ENCODE measurements at regions not wholly inside any gene's neighbourhood (a gene's known extent, or its start where the extent isn't known, plus 50 kb on each side); places are given as distances from the start of the nearest gene placed in this dataset.

DNA sequence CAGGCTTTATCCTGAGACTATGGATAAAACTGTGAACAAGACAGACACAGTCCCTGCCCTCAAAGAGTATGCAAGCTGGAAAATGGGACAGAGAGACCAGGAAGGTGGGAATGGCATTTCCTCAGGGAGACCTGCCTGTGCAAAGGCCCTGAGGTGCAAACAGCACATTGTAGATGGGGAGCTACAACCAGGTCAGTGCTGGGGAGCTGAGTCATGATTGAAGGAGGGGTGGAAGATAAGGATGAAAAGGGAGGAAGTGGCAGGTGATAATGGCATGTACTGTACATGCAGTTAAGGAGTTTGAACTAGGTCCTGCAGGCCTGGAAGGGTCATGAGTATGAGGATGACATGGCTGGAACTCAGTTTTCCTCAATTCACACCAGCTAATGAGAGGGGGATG lies 75.5 kb upstream of the BOD1 start:
- no peak for DNase-seq

GRCh38 chr5:173693670-173694069 lies 77.2 kb upstream of the BOD1 start:
- DNase-seq, result no peak

- no peak for DNase-seq
Measured at GRCh38 chr5:173696216-173696615, 79.8 kb upstream of the BOD1 start.

GRCh38 chr5:173697931-173698579 lies 81.6 kb upstream of the BOD1 start:
- DNase-seq, result no peak

DNA sequence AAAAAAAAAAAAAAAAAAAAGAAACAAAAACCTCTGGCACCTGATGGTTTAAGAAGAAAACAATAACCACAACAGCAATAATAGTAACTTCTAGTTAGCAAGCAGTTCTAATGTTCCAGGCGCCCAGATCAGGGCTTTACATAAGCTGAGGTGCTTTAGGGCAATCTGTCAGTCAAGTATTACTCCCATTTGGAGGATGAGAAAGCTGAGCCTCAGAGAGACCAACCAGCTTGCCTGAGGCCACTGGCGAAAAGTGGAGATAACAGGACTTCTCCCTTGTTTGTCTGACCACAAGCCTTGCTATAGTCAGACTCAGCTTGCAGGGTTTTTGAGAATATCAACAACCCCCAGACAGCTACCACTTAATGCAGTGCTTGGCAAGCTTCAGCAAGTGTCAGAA lies 83.5 kb upstream of the BOD1 start:
- DNase-seq, result no peak

DNA sequence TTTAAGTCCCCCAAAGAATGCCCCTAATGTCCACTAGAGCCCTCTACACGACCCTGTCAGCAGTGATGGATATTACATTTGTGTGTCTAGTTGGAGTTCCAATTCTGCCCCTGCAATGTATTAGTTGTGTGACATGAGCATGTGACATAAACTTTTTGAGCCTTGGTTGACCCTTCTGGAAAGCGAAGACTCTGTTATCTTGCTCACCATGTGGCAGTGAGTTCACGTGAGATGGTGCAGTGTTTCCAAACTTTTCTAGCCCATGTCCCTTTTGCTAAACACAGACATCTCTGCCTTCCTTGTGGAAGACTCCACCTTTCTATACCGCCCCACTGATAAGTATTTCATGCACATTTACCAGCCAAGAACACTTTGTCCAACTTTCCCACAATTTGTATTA lies 87.0 kb upstream of the BOD1 start:
- no peak for DNase-seq

GRCh38 chr5:173704615-173705511 lies 88.4 kb upstream of the BOD1 start:
- DNase-seq, result no peak

DNA sequence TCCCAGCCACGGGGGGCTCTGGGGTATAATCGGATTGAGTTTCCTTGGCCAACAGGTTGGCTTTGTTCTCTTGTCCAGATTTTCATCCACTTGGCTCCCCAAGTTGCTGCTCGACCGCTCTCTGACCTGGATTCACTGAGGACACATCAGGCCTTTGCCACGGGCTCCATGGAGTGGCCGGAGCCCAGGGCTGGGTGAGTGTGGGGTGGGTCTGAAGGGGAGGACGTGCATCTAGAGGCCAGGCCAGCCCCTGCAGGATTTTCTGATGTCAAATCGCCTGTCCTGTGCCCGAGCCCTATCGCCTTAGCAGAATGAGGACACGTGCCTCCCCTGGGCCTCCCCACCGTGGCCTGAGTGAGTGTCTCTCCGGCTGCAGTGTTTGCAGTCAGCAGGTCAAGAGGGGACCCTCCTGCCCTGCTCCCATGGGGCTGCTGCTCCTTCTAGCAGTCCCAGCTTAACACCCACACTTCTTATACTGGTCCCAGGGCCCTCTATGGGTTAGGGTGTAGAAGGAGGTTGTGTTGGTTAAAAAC lies 89.1 kb upstream of the BOD1 start:
- no peak for DNase-seq

- no peak for DNase-seq
Measured at GRCh38 chr5:173706700-173707099, 90.2 kb upstream of the BOD1 start.

DNA sequence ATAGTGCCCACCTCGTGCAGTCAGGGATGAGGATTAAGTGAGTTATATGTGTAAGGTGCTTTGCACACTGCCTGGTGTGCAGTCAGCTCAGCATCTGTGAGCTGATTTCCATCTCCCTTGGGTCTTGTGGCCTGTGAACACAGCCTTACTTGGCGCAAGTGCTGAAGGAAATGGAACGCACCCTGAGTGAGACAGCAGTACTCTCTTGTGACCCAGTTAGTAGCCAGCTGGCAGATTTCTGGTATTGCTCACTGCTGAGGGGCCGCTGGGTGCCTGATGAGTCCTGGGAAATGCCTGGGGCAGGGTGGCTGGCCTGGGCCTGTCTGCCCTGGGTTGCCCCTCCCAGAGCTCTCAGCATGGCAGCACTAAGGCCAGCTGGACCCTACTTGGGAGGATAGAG lies 90.9 kb upstream of the BOD1 start:
- DNase-seq, result no peak

DNA sequence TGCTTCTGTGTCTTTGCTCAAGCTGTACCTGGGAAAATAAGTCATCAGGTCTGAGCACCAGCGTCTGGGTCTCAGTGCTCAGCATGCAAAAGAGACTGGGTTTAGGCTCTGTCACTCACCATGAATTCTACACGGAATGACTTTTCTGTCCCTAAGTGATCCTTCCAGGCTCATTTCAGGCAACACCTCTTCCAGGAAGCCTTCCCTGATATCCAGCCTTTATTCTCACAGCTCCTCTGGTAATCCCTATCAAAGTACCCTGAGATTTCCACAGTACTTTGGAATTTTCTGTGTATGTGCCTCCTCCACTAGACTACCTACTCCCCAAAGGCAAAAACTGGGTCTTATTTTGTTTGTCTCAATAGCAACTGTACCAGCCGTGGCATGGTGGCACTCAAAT lies 92.7 kb upstream of the BOD1 start:
- DNase-seq, result no peak

- no peak for DNase-seq
Measured at GRCh38 chr5:173709761-173710160, 93.3 kb upstream of the BOD1 start.

GRCh38 chr5:173710528-173710927 lies 94.1 kb upstream of the BOD1 start:
- no peak for DNase-seq

- DNase-seq, result no peak
Measured at GRCh38 chr5:173711466-173711865, 95.0 kb upstream of the BOD1 start.

- DNase-seq, result no peak
Measured at GRCh38 chr5:173712609-173713175, 96.2 kb upstream of the BOD1 start.

DNA sequence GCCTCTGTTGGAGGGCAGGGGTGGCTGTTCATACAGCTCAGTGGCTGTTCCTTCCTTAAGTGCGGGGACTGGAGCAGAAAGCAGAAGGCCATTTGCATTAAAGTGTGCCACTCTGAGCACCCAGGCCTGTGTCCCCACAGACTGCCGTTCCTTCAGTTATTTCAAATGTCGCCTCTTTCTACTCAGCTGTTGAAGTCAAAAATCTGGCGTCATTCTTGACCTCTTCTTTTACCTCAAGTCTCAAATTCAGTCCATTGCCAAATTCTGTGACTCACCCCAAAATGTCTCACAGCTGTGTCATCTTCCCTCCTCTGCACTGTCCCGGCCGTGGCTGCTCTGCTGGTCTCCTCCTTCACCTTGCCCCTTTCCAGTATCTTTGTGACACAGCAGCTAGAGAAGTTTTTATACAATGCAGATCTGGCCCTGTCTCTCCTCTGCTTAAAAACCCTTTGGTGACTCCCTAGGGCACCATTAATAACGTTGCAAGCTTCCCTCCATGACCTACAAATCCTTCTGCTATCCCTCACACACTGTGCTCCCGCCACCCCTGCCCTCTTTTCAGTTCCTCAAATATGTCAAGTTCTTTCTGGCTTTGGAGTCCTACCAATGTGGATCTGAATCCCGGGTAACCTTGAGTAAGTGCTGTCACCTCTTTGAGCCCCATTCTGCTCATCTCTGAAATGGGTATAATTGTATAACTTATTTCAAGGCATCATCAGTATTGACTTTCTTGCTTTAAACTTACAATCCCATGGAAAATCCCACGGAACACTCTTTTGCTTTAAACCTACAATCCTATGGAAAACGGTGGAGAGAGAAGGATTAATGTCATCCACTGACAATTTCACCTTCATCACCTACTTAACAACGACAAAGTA lies 98.3 kb upstream of the BOD1 start:
- DNase-seq, result peak; percentile 98

- DNase-seq, result no peak
Measured at GRCh38 chr5:173715607-173716006, 99.2 kb upstream of the BOD1 start.

- no peak for DNase-seq
Measured at GRCh38 chr5:173716058-173716682, 99.7 kb upstream of the BOD1 start.

DNA sequence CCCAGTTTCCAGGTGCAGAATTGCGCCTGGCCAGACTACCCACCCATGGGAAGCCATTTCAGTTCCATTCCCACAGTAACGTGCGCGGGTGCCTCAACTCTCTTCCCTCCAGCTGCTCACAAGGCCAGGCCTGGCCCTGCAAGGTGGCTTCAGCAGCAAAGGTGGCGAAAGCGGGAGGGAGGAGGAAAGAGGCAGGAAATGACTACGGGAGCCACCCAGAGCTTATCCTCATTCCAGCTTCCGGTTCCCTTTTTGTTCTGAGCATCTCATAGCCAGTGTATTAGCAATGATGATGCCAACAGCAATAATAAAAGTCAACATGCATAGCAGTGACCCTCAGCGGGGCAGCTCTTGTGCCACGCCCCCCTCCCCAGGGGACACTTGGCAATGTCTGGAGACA lies 101.5 kb upstream of the BOD1 start:
- DNase-seq, result peak; percentile 81

GRCh38 chr5:173718469-173718868 lies 102.0 kb upstream of the BOD1 start:
- DNase-seq, result no peak

- DNase-seq, result no peak
Measured at GRCh38 chr5:173719731-173720082, 103.3 kb upstream of the BOD1 start.

DNA sequence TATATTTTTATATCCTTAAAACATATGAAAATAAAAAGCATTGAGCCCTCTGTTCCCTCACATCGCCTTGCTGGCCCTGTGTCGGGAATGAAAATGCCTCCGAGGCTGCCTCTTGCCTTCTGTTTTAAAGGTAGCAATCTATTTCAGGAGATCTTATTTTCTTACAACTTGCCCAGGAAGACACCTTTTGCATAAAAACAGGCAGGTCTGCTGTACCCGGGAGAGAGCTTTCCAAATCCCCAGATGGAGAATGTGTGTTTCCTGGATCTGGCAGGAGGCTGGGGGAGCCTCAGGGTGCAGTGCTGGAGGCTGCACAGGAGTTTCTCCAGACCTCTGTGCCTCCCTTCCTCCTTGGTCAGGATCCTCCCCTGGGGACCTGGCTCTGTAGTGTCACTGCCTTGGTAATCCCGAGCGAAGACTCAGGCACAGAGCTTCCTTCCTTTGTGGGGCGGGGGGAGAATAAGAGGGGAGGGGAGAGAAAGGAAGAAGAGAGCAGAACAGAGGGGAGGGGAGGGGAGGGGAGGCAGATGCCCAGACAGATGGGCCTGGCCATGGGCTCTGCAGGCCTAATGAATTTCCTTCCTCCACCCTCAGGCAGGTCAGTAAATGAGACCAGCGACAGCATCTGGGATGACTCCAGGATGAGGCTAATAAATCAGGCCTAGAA lies 104.0 kb upstream of the BOD1 start:
- DNase-seq, result no peak
